Skin of body (tissue), 1 donor: ENCODE measurements at regions not wholly inside any gene's neighbourhood (a gene's known extent, or its start where the extent isn't known, plus 50 kb on each side); places are given as distances from the start of the nearest gene placed in this dataset.
"Not testable (repeated sequence)": the region's sequence is repeated elsewhere in the genome, so short reads cannot be mapped to it uniquely, and the experiment has no call there.

Experiments
- DNase-seq: peaks from one replicate; lab custom pipeline; 2025; lab: John Stamatoyannopoulos, UW

GRCh38 chr2:111444516-111444915 is 323.8 kb downstream of the BCL2L11 start:
- DNase-seq: not testable (repeated sequence)

GRCh38 chr2:111445191-111445929 is 324.6 kb downstream of the BCL2L11 start:
- not testable (repeated sequence) for DNase-seq

GRCh38 chr2:111445941-111446340 is 325.2 kb downstream of the BCL2L11 start:
- not testable (repeated sequence) for DNase-seq

- not testable (repeated sequence) for DNase-seq
These were observed 326.8 kb downstream of the BCL2L11 start for GRCh38 chr2:111447482-111447881.

- DNase-seq: not testable (repeated sequence)
These were observed 328.1 kb downstream of the BCL2L11 start for GRCh38 chr2:111448796-111449195.

DNA sequence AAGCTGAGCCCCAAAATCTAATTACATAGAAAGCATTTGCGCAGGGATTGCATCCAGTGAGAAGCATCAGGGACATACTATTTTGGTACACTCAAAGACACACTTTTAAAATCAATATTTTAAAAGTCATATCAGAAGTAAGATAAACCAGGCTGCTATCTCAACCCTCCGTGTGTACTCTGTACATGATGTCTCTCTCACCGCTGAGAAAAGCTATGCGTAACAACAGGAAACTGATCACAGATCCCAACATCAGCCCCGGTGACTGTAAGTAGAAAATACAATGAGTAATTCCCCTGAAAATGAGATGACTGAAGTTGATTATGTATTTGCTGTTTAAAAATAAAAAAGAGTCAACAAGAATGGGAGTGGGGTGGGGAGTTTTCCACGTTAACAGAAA is 329.8 kb downstream of the BCL2L11 start:
- DNase-seq: not testable (repeated sequence)

DNA sequence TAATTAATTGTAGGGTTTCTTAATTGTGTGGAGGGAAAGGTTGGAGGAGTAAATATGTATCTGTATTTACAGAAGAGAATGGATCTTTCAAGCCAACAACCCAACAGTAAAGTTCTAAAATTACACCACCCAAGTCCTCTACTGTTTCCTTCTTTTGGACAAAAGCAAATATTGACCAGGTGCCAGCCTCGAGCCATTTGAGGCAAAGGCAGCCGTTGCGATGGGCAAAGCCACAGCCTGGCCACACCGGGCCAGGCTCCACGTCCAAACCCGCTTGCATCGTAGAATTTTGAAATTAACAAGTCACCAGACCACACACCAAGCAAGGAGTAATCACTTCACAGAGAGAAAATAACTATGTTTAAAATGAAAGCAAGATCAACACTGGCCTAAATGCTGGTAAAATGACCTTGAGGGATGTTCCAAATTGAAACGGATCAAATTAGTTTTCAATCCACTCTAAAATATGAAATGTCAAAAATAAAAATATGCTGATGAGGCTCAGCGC is 331.0 kb downstream of the BCL2L11 start:
- not testable (repeated sequence) for DNase-seq

GRCh38 chr2:111452208-111452607 is 331.5 kb downstream of the BCL2L11 start:
- not testable (repeated sequence) for DNase-seq

GRCh38 chr2:111453308-111453707 is 332.6 kb downstream of the BCL2L11 start:
- not testable (repeated sequence) for DNase-seq

GRCh38 chr2:111453816-111454215 is 333.1 kb downstream of the BCL2L11 start:
- not testable (repeated sequence) for DNase-seq

DNA sequence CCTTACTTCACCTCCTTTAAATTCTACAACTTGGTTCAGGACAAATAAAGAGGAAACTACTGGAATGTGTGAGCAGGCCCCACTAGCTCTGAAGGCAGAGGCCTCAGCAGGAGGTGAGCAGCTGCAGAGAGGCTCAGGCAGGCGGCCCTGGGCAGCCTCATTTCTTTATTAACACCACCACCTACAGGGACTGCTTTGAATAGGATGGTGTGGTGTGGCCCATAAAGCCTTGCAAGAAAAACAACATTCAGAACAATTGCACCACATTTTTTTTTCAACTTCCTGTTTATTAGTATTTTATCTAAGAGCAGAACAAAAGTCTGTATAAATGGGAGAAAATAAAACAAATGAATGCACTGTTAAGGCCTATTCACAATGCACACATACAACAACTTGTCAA is 333.7 kb downstream of the BCL2L11 start:
- not testable (repeated sequence) for DNase-seq

DNA sequence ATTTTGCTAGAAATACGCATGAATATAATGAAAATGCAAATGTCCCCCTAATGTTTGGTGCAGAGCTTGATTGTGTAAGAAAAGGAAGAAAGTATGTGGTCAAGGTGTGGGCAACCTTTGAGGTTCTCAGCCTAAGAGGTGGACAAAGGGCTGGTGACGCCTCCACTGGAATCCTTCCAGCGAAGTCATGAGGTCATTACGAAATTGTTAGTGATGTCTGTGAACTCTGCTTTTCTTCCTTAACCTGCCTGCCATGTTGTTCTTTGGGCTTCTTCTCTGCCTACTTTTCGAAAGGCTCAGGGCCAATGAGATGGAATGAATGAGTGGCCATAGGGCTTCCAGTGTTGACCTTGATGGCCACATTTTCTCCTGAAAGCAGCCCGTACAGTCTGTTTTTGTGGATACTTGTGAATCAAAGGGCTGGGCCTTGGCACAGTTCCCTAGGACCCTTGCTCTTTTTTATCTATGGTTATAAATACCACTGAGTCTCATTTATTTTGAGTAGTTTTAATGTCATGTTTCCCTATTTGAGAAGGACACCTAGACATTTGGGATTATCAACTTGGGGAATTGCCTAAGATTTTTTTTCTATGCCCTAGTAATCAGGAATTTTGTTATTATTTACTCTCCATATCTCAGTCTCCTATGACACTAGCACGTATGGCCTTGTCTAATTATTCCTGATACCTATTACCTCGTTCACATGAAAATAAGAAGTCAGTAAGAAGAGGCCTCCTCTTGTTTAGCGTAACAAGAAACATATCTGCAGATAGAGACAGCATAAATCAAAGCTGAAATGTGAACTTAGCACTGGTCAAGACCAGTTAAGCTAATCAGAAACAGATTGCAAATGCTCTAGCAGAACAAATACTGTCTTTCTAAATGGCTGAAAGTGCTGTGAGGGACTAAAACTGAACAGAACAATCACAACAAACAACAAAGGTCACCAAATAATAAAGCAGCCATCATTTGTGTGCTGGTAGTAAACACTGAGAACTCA is 334.6 kb downstream of the BCL2L11 start:
- not testable (repeated sequence) for DNase-seq

DNA sequence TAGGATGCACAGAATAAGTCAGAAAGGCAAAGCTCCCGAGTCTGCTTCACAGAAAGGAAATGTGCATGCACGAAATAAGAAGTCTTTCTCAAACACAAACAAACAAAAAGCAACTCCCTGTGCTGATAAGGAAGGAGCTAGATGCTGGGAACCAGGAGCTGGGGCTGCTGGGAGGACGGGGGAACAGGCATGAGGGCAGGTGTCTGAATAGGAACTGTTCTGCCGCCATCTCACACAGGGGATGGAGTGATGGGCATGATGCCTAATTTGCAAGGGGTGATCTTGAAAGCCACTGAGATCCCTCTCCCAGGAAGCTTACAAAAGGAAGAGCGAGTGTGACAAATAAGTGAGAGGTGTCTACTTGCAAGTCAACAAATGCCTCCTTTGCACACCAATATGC is 336.5 kb downstream of the BCL2L11 start:
- not testable (repeated sequence) for DNase-seq

DNA sequence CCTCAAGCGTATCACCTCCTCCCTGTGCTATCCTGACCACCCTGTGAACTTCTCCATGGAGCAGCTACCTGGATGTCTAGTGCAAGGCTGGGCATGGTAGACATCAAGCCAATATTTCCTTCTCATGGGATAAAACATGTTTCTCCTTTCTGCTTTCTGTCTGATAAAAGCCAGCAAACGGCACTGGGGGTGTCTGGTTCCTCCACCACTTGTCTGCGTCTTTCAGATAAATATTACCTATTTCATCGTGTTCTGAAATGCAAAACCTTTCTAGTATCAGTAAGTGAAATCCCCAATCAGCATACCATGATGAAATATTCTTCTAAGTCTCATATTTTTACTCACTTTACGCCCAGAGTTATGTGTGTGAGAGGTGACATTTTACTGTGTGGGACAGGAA is 340.2 kb downstream of the BCL2L11 start:
- not testable (repeated sequence) for DNase-seq

- DNase-seq: not testable (repeated sequence)
These were observed 341.1 kb downstream of the BCL2L11 start for GRCh38 chr2:111461831-111462230.

DNA sequence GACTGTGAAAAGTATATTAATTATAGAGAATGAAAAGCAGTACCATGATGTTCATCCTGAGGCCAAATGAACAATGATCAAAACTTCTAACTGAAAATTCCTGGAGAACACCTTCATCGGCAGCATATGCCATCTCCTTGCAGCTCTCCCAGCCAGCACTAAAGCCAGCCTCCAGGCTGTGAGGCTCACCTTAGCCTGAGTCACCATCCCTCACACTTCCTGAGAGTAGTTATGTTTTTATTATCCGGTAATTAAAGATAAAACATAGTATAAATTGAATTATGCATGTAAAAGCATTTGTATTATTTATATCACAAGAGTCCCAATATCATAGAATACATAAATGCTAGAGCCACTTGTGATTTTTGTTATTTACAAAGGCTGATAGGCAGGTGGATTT is 341.9 kb downstream of the BCL2L11 start:
- DNase-seq: not testable (repeated sequence)

GRCh38 chr2:111463238-111463848 is 342.6 kb downstream of the BCL2L11 start:
- DNase-seq: not testable (repeated sequence)

GRCh38 chr2:111463956-111464355 is 343.2 kb downstream of the BCL2L11 start:
- DNase-seq: not testable (repeated sequence)

DNA sequence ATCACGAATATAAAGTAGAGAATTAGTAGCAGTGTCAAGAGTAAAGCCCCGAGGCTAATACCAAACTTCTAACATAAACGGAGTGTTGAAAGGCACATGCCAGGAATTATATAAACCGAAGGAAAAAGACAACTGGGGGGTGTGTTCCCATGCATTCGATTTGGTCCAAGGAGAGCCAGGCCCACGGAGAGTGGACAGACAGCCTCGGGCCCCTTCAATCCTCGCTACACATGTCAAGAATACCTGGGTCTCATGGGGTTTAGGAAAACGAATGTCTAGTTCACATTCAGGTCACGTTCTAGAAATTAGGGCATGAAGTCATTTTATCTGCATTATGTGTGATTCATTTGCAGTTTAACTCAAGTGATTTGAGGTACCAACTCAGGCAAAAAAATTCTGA is 343.7 kb downstream of the BCL2L11 start:
- DNase-seq: not testable (repeated sequence)

- DNase-seq: not testable (repeated sequence)
These were observed 344.8 kb downstream of the BCL2L11 start for GRCh38 chr2:111465521-111465920.

- DNase-seq: not testable (repeated sequence)
These were observed 346.0 kb downstream of the BCL2L11 start for GRCh38 chr2:111466744-111467143.
